Astrocyte (in vitro differentiated cells and primary cell): ENCODE measurements at regions not wholly inside any gene's neighbourhood (a gene's known extent, or its start where the extent isn't known, plus 50 kb on each side); places are given as distances from the start of the nearest gene placed in this dataset.
A peak's percentile ranks its signal among the peaks of the same experiment; 100 is the strongest.

ENCODE experiments used
- DNase-seq: peaks from one replicate; pipeline ENCODE4 v3.0.0-alpha.2; 2010; ENCODE audit warnings: low read depth
- FAIRE-seq: peaks from 2 replicates; lab custom pipeline; 2011; peaks lifted over from hg19 to GRCh38; lab: Jason Lieb, UNC
- H2AFZ ChIP-seq: 2 replicates; pipeline ENCODE4 v1.6.0; 2012; ENCODE audit warnings: low read depth, low read length, inconsistent platforms
- H3K27ac ChIP-seq: 2 replicates; pipeline ENCODE4 v1.5.1; 2011; ENCODE audit warnings: low read depth, low read length, inconsistent platforms
- H3K27me3 ChIP-seq: 2 replicates; pipeline ENCODE4 v1.6.0; 2011; ENCODE audit warnings: low read length, inconsistent platforms; ENCODE audit not compliant: insufficient read depth
- H3K36me3 ChIP-seq: 2 replicates; pipeline ENCODE4 v1.5.1; 2011; ENCODE audit warnings: low read length, inconsistent platforms; ENCODE audit not compliant: insufficient read depth
- H3K4me1 ChIP-seq: 2 replicates; pipeline ENCODE4 v1.5.1; 2011; ENCODE audit warnings: low read length, inconsistent platforms; ENCODE audit not compliant: insufficient read depth
- H3K4me2 ChIP-seq: 2 replicates; pipeline ENCODE4 v1.6.0; 2012; ENCODE audit warnings: low read length, inconsistent platforms
- H3K4me3 ChIP-seq: 2 replicates; pipeline ENCODE4 v1.5.1; 2011; ENCODE audit warnings: low read depth, mild to moderate bottlenecking, low read length, inconsistent platforms; ENCODE audit not compliant: insufficient read depth
- H3K79me2 ChIP-seq: 2 replicates; pipeline ENCODE4 v1.6.0; 2012; ENCODE audit warnings: mild to moderate bottlenecking, low read length, inconsistent platforms; ENCODE audit not compliant: insufficient read depth
- H3K9ac ChIP-seq: 2 replicates; pipeline ENCODE4 v1.6.0; 2012; ENCODE audit warnings: mild to moderate bottlenecking, low read length, inconsistent platforms
- H3K9me3 ChIP-seq: 2 replicates; pipeline ENCODE4 v1.5.1; 2012; ENCODE audit warnings: low read depth, mild to moderate bottlenecking, low read length, inconsistent platforms; ENCODE audit not compliant: insufficient read depth
- H4K20me1 ChIP-seq: 2 replicates; pipeline ENCODE4 v1.6.0; 2012; ENCODE audit warnings: low read length, inconsistent platforms; ENCODE audit not compliant: insufficient read depth
- H3K27ac Mint-ChIP-seq: one replicate; pipeline ENCODE4 v1.8.0; 2021; ENCODE audit warnings: mild to moderate bottlenecking, mixed read lengths; ENCODE audit not compliant: unreplicated experiment
- H3K27me3 Mint-ChIP-seq: one replicate; pipeline ENCODE4 v1.8.0; 2021; ENCODE audit warnings: low read depth, mixed read lengths; ENCODE audit not compliant: unreplicated experiment
- H3K36me3 Mint-ChIP-seq: one replicate; pipeline ENCODE4 v1.8.0; 2021; ENCODE audit warnings: low read depth, mixed read lengths; ENCODE audit not compliant: unreplicated experiment
- H3K4me1 Mint-ChIP-seq: one replicate; pipeline ENCODE4 v1.8.0; 2021; ENCODE audit warnings: low read depth, mixed read lengths; ENCODE audit not compliant: unreplicated experiment
- H3K4me3 Mint-ChIP-seq: one replicate; pipeline ENCODE4 v1.8.0; 2021; ENCODE audit warnings: mild to moderate bottlenecking, moderate library complexity, mixed read lengths; ENCODE audit not compliant: unreplicated experiment
- H3K9me3 Mint-ChIP-seq: one replicate; pipeline ENCODE4 v1.8.0; 2021; ENCODE audit warnings: mild to moderate bottlenecking, mixed read lengths; ENCODE audit not compliant: unreplicated experiment
- EZH2 ChIP-seq: IDR thresholded peaks from 2 replicates; pipeline ENCODE4 v1.6.1; 2012; ENCODE audit warnings: mild to moderate bottlenecking, low read length, inconsistent platforms; ENCODE audit not compliant: insufficient read depth
- TF ChIP-seq, protein P1 (sequence below): IDR thresholded peaks from 2 replicates; pipeline ENCODE4 v1.5.1; 2011; ENCODE audit warnings: low read depth, mild to moderate bottlenecking, inconsistent platforms, low read length, moderate library complexity; ENCODE audit not compliant: insufficient read depth

DNA sequence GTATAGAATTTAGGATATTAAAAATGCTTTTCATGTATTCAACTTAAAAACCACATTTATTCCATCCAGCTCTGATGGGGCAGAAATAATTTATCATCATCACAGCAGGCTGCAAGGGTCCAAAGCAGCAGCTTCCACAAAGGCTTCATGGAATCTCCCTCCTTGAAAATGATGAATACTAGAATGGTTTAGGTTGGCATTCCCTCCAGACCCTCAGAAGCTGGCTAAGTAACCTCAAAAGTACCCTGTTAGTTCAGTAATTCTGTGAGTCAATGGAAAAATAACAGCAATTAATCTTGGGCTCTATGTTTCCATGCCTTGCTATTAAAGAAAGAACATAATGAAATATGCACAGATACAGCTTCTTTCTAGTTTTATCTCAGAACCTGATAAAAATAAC is 594.9 kb upstream of the DIPK2B start:
- Histone ChIP-seq H3K27me3 (no peaks in the 10 kb centered on the region), H2AFZ (no peak overlapping the region), H3K79me2 (peaks cover 89% of the 10 kb centered on the region), H4K20me1 (no peaks in the 10 kb centered on the region), H3K27ac (no peak overlapping the region), H3K9me3 (no peaks in the 10 kb centered on the region), H3K4me1 (no peaks in the 10 kb centered on the region), H3K9ac (no peak overlapping the region), H3K36me3 (no peaks in the 10 kb centered on the region), H3K4me3 (no peak overlapping the region), H3K4me2 (no peak overlapping the region)
- no peak overlapping the region for H3K27ac Mint-ChIP-seq
- FAIRE-seq (no peak), DNase-seq (peak; percentile 53)
- H3K4me1 Mint-ChIP-seq = peaks cover 32% of the 10 kb centered on the region
- peaks cover 13% of the 10 kb centered on the region for H3K36me3 Mint-ChIP-seq
- no peak overlapping the region for H3K4me3 Mint-ChIP-seq
- TF ChIP-seq, protein P1, sequence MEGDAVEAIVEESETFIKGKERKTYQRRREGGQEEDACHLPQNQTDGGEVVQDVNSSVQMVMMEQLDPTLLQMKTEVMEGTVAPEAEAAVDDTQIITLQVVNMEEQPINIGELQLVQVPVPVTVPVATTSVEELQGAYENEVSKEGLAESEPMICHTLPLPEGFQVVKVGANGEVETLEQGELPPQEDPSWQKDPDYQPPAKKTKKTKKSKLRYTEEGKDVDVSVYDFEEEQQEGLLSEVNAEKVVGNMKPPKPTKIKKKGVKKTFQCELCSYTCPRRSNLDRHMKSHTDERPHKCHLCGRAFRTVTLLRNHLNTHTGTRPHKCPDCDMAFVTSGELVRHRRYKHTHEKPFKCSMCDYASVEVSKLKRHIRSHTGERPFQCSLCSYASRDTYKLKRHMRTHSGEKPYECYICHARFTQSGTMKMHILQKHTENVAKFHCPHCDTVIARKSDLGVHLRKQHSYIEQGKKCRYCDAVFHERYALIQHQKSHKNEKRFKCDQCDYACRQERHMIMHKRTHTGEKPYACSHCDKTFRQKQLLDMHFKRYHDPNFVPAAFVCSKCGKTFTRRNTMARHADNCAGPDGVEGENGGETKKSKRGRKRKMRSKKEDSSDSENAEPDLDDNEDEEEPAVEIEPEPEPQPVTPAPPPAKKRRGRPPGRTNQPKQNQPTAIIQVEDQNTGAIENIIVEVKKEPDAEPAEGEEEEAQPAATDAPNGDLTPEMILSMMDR = no peak
- TF ChIP-seq EZH2 = no peak
- H3K9me3 Mint-ChIP-seq = no peaks in the 10 kb centered on the region
- no peaks in the 10 kb centered on the region for H3K27me3 Mint-ChIP-seq

DNA sequence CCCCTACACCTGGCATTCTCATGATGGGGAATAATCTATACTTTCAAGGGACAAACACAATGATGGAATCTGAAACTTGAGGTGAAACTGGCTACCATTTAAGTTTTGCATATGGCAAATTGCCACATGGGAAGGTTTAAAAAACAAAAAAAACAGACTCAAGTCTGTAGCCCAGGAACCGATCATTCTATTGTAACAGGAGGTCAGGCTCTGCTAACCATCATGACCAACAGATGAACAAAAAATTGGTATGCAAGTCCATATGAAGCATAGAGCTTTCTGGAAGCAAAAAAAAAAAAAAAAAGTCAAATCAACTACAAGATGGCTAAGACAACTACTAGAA is 594.3 kb upstream of the DIPK2B start:
- H3K9me3 ChIP-seq = no peaks in the 10 kb centered on the region
- no peaks in the 10 kb centered on the region for H3K27me3 ChIP-seq
- FAIRE-seq = peak; percentile 85
- TF ChIP-seq, protein P1 = no peak
- no peak for TF ChIP-seq EZH2
- H3K4me2 ChIP-seq = no peak overlapping the region
- H3K27ac ChIP-seq = no peak overlapping the region
- H2AFZ ChIP-seq = no peak overlapping the region
- Mint-ChIP-seq H3K27ac (no peak overlapping the region), H3K9me3 (no peaks in the 10 kb centered on the region), H3K4me3 (no peak overlapping the region), H3K36me3 (peaks cover 13% of the 10 kb centered on the region), H3K4me1 (peaks cover 32% of the 10 kb centered on the region), H3K27me3 (no peaks in the 10 kb centered on the region)
- H3K36me3 ChIP-seq = no peaks in the 10 kb centered on the region
- no peak for DNase-seq
- H3K4me3 ChIP-seq = no peak overlapping the region
- H3K79me2 ChIP-seq = peaks cover 93% of the 10 kb centered on the region
- H3K4me1 ChIP-seq = no peaks in the 10 kb centered on the region
- no peaks in the 10 kb centered on the region for H4K20me1 ChIP-seq
- H3K9ac ChIP-seq = no peak overlapping the region

DNA sequence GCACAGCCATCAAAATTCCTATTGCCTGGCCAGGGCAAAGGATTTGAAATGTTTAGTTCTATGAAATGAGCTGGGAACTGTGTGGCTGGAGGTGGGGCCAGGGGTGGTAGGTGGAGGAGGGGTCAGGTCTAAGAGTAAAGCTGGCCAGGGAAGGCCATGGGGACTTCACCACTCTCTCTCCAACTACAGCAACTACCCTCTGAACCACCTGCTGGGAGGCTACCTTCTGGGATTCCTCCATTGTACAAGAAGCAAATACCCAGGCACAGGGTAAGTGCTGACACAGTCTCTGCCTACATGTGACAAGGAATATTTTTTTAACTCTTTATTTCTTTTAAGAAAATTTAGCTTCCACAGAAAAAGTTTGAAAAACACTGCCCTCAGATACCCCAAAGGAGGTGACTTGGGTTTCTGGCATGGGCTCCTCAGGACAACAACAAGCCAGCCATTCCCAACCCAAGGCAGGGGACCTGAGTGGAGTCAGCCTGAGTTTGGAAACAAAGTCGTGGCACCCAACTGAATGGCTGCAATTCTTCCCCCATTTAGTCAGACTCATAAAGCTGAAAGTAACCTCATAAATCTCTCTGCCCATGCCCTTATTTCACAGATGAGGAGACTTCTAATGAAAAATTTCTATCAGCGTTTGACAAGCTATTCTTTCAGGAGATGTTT is 593.8 kb upstream of the DIPK2B start:
- Histone ChIP-seq H4K20me1 (no peaks in the 10 kb centered on the region), H3K27ac (no peak overlapping the region), H3K79me2 (peaks cover 93% of the 10 kb centered on the region), H3K4me3 (no peak overlapping the region), H3K4me1 (no peaks in the 10 kb centered on the region), H3K9me3 (no peaks in the 10 kb centered on the region), H3K4me2 (no peak overlapping the region), H2AFZ (no peak overlapping the region), H3K36me3 (no peaks in the 10 kb centered on the region), H3K27me3 (no peaks in the 10 kb centered on the region), H3K9ac (no peak overlapping the region)
- Mint-ChIP-seq H3K4me1 (peaks cover 27% of the 10 kb centered on the region), H3K4me3 (no peak overlapping the region), H3K9me3 (no peaks in the 10 kb centered on the region), H3K27me3 (no peaks in the 10 kb centered on the region), H3K36me3 (peaks cover 13% of the 10 kb centered on the region), H3K27ac (peak overlapping the region; percentile 26)
- FAIRE-seq (no peak), DNase-seq (no peak)
- TF ChIP-seq, protein P1 = no peak
- TF ChIP-seq EZH2 = no peak
